H9 (cell line): ENCODE measurements at regions not wholly inside any gene's neighbourhood (a gene's known extent, or its start where the extent isn't known, plus 50 kb on each side); places are given as distances from the start of the nearest gene placed in this dataset.

Experiments
- DNase-seq: peaks from one replicate; pipeline ENCODE4 v3.0.0-alpha.2; 2017
- H2AFZ ChIP-seq: one replicate; pipeline ENCODE4 v1.6.1; 2013; ENCODE audit warnings: mild to moderate bottlenecking, low read length, control low read depth, moderate library complexity
- H2AK5ac ChIP-seq: 2 replicates; pipeline ENCODE4 v1.6.1; 2013; ENCODE audit warnings: low read length, control low read depth, mixed read lengths; ENCODE audit not compliant: insufficient read length
- H2BK120ac ChIP-seq: one replicate; pipeline ENCODE4 v1.6.1; 2013; ENCODE audit warnings: low read depth, mild to moderate bottlenecking, low read length, control low read depth, inconsistent platforms; ENCODE audit not compliant: poor library complexity, severe bottlenecking
- H2BK12ac ChIP-seq: 2 replicates; pipeline ENCODE4 v1.6.1; 2013; ENCODE audit warnings: low read length, control low read depth, mixed read lengths, low read depth; ENCODE audit not compliant: insufficient read length
- H2BK15ac ChIP-seq: 2 replicates; pipeline ENCODE4 v1.6.1; 2013; ENCODE audit warnings: low read depth, low read length, control low read depth
- H2BK20ac ChIP-seq: one replicate; pipeline ENCODE4 v1.6.1; 2013; ENCODE audit warnings: low read depth, mild to moderate bottlenecking, low read length, control low read depth, inconsistent platforms; ENCODE audit not compliant: poor library complexity, severe bottlenecking
- H2BK5ac ChIP-seq: 2 replicates; pipeline ENCODE4 v1.6.1; 2013; ENCODE audit warnings: low read length, control low read depth, mixed read lengths; ENCODE audit not compliant: insufficient read length
- H3K14ac ChIP-seq: 2 replicates; pipeline ENCODE4 v1.6.1; 2013; ENCODE audit warnings: low read length, control low read depth; ENCODE audit not compliant: insufficient read depth
- H3K18ac ChIP-seq: 2 replicates; pipeline ENCODE4 v1.6.1; 2013; ENCODE audit warnings: low read depth, mild to moderate bottlenecking, mixed read lengths, low read length, control low read depth; ENCODE audit not compliant: insufficient read length
- H3K23ac ChIP-seq: 2 replicates; pipeline ENCODE4 v1.6.1; 2013; ENCODE audit warnings: low read length, control low read depth, mixed read lengths, low read depth; ENCODE audit not compliant: insufficient read length
- H3K23me2 ChIP-seq: 2 replicates; pipeline ENCODE4 v1.6.1; 2013; ENCODE audit warnings: low read depth, mild to moderate bottlenecking, mixed read lengths, low read length, control low read depth; ENCODE audit not compliant: insufficient read length, poor library complexity, severe bottlenecking
- H3K27ac ChIP-seq: 2 replicates; pipeline ENCODE4 v1.5.1; 2013; ENCODE audit warnings: low read length, control low read depth, mixed read lengths, low read depth; ENCODE audit not compliant: insufficient read length
- H3K27me3 ChIP-seq: 2 replicates; pipeline ENCODE4 v1.6.1; 2013; ENCODE audit warnings: low read length, control low read depth, inconsistent platforms; ENCODE audit not compliant: insufficient read depth
- H3K4ac ChIP-seq: 2 replicates; pipeline ENCODE4 v1.6.1; 2013; ENCODE audit warnings: low read depth, mild to moderate bottlenecking, control low read depth, inconsistent platforms, low read length, moderate library complexity
- H3K4me1 ChIP-seq: 2 replicates; pipeline ENCODE4 v1.6.1; 2013; ENCODE audit warnings: low read length, control low read depth, inconsistent platforms; ENCODE audit not compliant: insufficient read depth
- H3K4me2 ChIP-seq: 2 replicates; pipeline ENCODE4 v1.6.1; 2013; ENCODE audit warnings: low read length, control low read depth, mixed read lengths; ENCODE audit not compliant: insufficient read length, insufficient read depth
- H3K56ac ChIP-seq: 2 replicates; pipeline ENCODE4 v1.6.1; 2013; ENCODE audit warnings: low read depth, mild to moderate bottlenecking, mixed read lengths, low read length, control low read depth; ENCODE audit not compliant: insufficient read length
- H3K79me1 ChIP-seq: 2 replicates; pipeline ENCODE4 v1.6.1; 2013; ENCODE audit warnings: low read depth, mild to moderate bottlenecking, moderate library complexity, low read length, control low read depth, inconsistent platforms; ENCODE audit not compliant: insufficient read depth, poor library complexity, severe bottlenecking
- H3K79me2 ChIP-seq: 2 replicates; pipeline ENCODE4 v1.6.1; 2013; ENCODE audit warnings: low read length, control low read depth, inconsistent platforms; ENCODE audit not compliant: insufficient read depth
- H3K9ac ChIP-seq: 2 replicates; pipeline ENCODE4 v1.6.1; 2013; ENCODE audit warnings: low read length, control low read depth, mixed read lengths; ENCODE audit not compliant: insufficient read length; ENCODE audit errors: extremely low read depth
- H3K9me3 ChIP-seq: one replicate; pipeline ENCODE4 v1.6.1; 2013; ENCODE audit warnings: low read depth, low read length, inconsistent platforms; ENCODE audit not compliant: control insufficient read depth
- H3T11ph ChIP-seq: one replicate; pipeline ENCODE4 v1.6.1; 2013; ENCODE audit warnings: mild to moderate bottlenecking, low read length, control low read depth, inconsistent platforms
- H4K20me1 ChIP-seq: one replicate; pipeline ENCODE4 v1.6.1; 2013; ENCODE audit not compliant: control insufficient read depth, insufficient read length, insufficient read depth
- H4K5ac ChIP-seq: 2 replicates; pipeline ENCODE4 v1.6.1; 2013; ENCODE audit warnings: low read depth, mild to moderate bottlenecking, mixed read lengths, low read length, control low read depth; ENCODE audit not compliant: insufficient read length
- H4K8ac ChIP-seq: replicated peaks from 2 replicates; pipeline ENCODE4 v1.6.1; 2013; ENCODE audit warnings: low read length, control low read depth, mixed read lengths, low read depth; ENCODE audit not compliant: insufficient read length
- H4K91ac ChIP-seq: 2 replicates; pipeline ENCODE4 v1.6.1; 2013; ENCODE audit warnings: low read depth, mild to moderate bottlenecking, moderate library complexity, mixed read lengths, low read length, control low read depth; ENCODE audit not compliant: insufficient read length
- H3K27ac Mint-ChIP-seq, 3 experiments: 2 replicates in 2 of 3; 3 replicates in 1 of 3; pipeline ENCODE4 v1.8.0; 2020 to 2021; ENCODE audit warnings: mixed read lengths in 3 of 3, mild to moderate bottlenecking in 1 of 3, moderate library complexity in 1 of 3
- H3K27me3 Mint-ChIP-seq: 2 replicates; pipeline ENCODE4 v1.8.0; 2021; ENCODE audit warnings: low read depth, mild to moderate bottlenecking, moderate library complexity, mixed read lengths
- H3K36me3 Mint-ChIP-seq, 3 experiments: 2 replicates in 2 of 3; 3 replicates in 1 of 3; pipeline ENCODE4 v1.8.0; 2020 to 2021; ENCODE audit warnings: low read depth in 3 of 3, mixed read lengths in 3 of 3; ENCODE audit not compliant: insufficient read depth in 1 of 3
- H3K4me1 Mint-ChIP-seq, 2 experiments: 2 replicates each; pipeline ENCODE4 v1.8.0; 2020; ENCODE audit warnings: mixed read lengths in 2 of 2
- H3K4me3 Mint-ChIP-seq, 2 experiments: 2 replicates in 1 of 2; 3 replicates in 1 of 2; pipeline ENCODE4 v1.8.0; 2020 to 2021; ENCODE audit warnings: mild to moderate bottlenecking in 2 of 2, mixed read lengths in 2 of 2, moderate library complexity in 1 of 2
- H3K9me3 Mint-ChIP-seq, 2 experiments: 2 replicates in 1 of 2; 3 replicates in 1 of 2; pipeline ENCODE4 v1.8.0; 2020; ENCODE audit warnings: mild to moderate bottlenecking in 2 of 2, mixed read lengths in 2 of 2, moderate library complexity in 1 of 2
- CTCF ChIP-seq: fragments of 200-600 bp; sonication (generic); conservative IDR thresholded peaks from 3 replicates; pipeline ENCODE4 v1.8.0; 2021; ENCODE audit warnings: antibody characterized with exemption, mild to moderate bottlenecking
- WGBS: extraction: QIAGEN DNeasy Blood & Tissue Kit; methylation state at CpG from one replicate; pipeline ENCODE4 v1.1.7; 2013; ENCODE audit warnings: missing lambda C conversion rate, low lambda C conversion rate, mixed read lengths; ENCODE audit not compliant: insufficient read length; ENCODE audit errors: extremely low coverage; 5-methylcytosine and 5-hydroxymethylcytosine counted together

DNA sequence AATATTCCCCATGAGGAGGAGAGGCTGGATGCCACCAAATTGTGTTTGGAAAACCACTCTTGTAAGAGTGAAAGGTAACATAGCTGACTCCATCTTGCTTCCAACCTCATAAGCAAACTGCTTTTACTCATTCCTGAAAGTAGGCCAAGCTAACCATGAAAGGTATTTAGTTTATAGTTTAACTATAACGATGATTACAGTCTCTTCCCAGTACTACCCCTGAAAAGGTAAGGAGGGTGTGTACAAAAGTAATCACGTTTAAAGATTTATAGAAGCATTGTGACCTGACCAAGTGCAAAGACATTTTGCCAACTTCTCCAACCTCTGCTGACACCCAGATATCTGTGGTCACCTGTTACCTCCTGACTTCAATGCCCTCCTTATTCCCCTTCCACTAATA lies 122.6 kb downstream of the CD8B2 start:
- Histone ChIP-seq H3K4ac (no peak overlapping the region), H2BK12ac (no peak overlapping the region), H3K4me2 (no peak overlapping the region), H4K91ac (no peak overlapping the region), H4K8ac (no peak overlapping the region), H3T11ph (no peak overlapping the region), H3K56ac (no peak overlapping the region), H2BK20ac (no peak overlapping the region), H3K9ac (no peak overlapping the region), H4K5ac (no peak overlapping the region), H3K27ac (no peak overlapping the region), H2AFZ (no peak overlapping the region), H3K23me2 (no peaks in the 10 kb centered on the region), H3K27me3 (no peaks in the 10 kb centered on the region), H3K9me3 (no peaks in the 10 kb centered on the region), H3K79me2 (no peaks in the 10 kb centered on the region), H2AK5ac (no peak overlapping the region), H3K4me1 (no peaks in the 10 kb centered on the region), H3K18ac (no peak overlapping the region), H2BK15ac (no peak overlapping the region), H3K23ac (no peak overlapping the region), H3K79me1 (no peaks in the 10 kb centered on the region), H3K14ac (no peak overlapping the region), H2BK120ac (no peak overlapping the region), H2BK5ac (no peak overlapping the region), H4K20me1 (no peaks in the 10 kb centered on the region)
- no peak for TF ChIP-seq CTCF
- Mint-ChIP-seq H3K4me1 (no peaks in the 10 kb centered on the region), H3K9me3 (no peaks in the 10 kb centered on the region; a peak in 1 of 5 replicates), H3K27me3 (no peaks in the 10 kb centered on the region), H3K27ac (no peak overlapping the region), H3K4me3 (no peak overlapping the region), H3K36me3 (no peaks in the 10 kb centered on the region)
- no peak for DNase-seq
- no CpG with 5 or more reads among the region's 2 CpGs for WGBS
